ENCODE measurements at regions not wholly inside any gene's neighbourhood (a gene's known extent, or its start where the extent isn't known, plus 50 kb on each side); places are given as distances from the start of the nearest gene placed in this dataset.

- Histone ChIP-seq H2AFZ (ENCODE audit: low read depth, low read length) (no peak overlapping the region), H3K4me3 (ENCODE audit: low read depth in 1 of 2, low read length in 2 of 2) (no peak overlapping the region), H3K79me2 (ENCODE audit: insufficient read depth, low read length) (no peaks in the 10 kb centered on the region)
Measured at GRCh38 chr11:109326781-109327180, 95.2 kb upstream of the C11orf87 start.

GRCh38 chr11:109329716-109330115 is 92.3 kb upstream of the C11orf87 start:
- ATAC-seq (ENCODE audit: insufficient read depth, low read depth) (no peak), DNase-seq (no peak)
- H3K4me3 ChIP-seq (ENCODE audit: low read depth in 1 of 2, low read length in 2 of 2): no peak overlapping the region
- H3K9ac ChIP-seq (ENCODE audit: low read depth, low read length): no peak overlapping the region
- H2AFZ ChIP-seq (ENCODE audit: low read depth, low read length): no peak overlapping the region
- H3K9me3 ChIP-seq (ENCODE audit: insufficient read depth, low read length, severe bottlenecking): no peaks in the 10 kb centered on the region
- H3K4me1 ChIP-seq (ENCODE audit: insufficient read depth, low read length): no peaks in the 10 kb centered on the region
- TF ChIP-seq EZH2 (IDR thresholded peaks at IDR 0.05; ENCODE audit: borderline replicate concordance, low read depth, low read length, severe bottlenecking) (no peak), CTCF (IDR thresholded peaks at IDR 0.05; ENCODE audit: borderline replicate concordance, extremely low read depth, low read length, poor library complexity, severe bottlenecking) (no peak)
- no peak overlapping the region for H3K4me2 ChIP-seq (ENCODE audit: insufficient read depth, low read length)
- no peak overlapping the region for H3K27ac ChIP-seq (ENCODE audit: low read length)
- no peaks in the 10 kb centered on the region for H3K27me3 ChIP-seq (ENCODE audit: insufficient read depth, low read length, poor library complexity)
- no peaks in the 10 kb centered on the region for H3K36me3 ChIP-seq (ENCODE audit: insufficient read depth, low read length)
- H3K79me2 ChIP-seq (ENCODE audit: insufficient read depth, low read length): no peaks in the 10 kb centered on the region
- H4K20me1 ChIP-seq (ENCODE audit: insufficient read depth, low read length): no peaks in the 10 kb centered on the region

More at GRCh38 chr11:109326781-109327180, 95.2 kb upstream of the C11orf87 start:
- Histone ChIP-seq H3K27ac (ENCODE audit: low read length) (no peak overlapping the region), H3K27me3 (ENCODE audit: insufficient read depth, low read length, poor library complexity) (no peaks in the 10 kb centered on the region), H3K36me3 (ENCODE audit: insufficient read depth, low read length) (no peaks in the 10 kb centered on the region), H3K9ac (ENCODE audit: low read depth, low read length) (no peak overlapping the region), H3K4me1 (ENCODE audit: insufficient read depth, low read length) (no peaks in the 10 kb centered on the region), H4K20me1 (ENCODE audit: insufficient read depth, low read length) (no peaks in the 10 kb centered on the region), H3K4me2 (ENCODE audit: insufficient read depth, low read length) (no peak overlapping the region), H3K9me3 (ENCODE audit: insufficient read depth, low read length, severe bottlenecking) (no peaks in the 10 kb centered on the region)
- DNase-seq: no peak
- TF ChIP-seq CTCF (IDR thresholded peaks at IDR 0.05; ENCODE audit: borderline replicate concordance, extremely low read depth, low read length, poor library complexity, severe bottlenecking) (no peak), EZH2 (IDR thresholded peaks at IDR 0.05; ENCODE audit: borderline replicate concordance, low read depth, low read length, severe bottlenecking) (no peak)
- ATAC-seq (ENCODE audit: insufficient read depth, low read depth): no peak

GRCh38 chr11:109338131-109338530 is 83.9 kb upstream of the C11orf87 start:
- TF ChIP-seq EZH2 (IDR thresholded peaks at IDR 0.05; ENCODE audit: borderline replicate concordance, low read depth, low read length, severe bottlenecking) (no peak), CTCF (IDR thresholded peaks at IDR 0.05; ENCODE audit: borderline replicate concordance, extremely low read depth, low read length, poor library complexity, severe bottlenecking) (no peak)
- no peaks in the 10 kb centered on the region for H3K79me2 ChIP-seq (ENCODE audit: insufficient read depth, low read length)
- H3K9me3 ChIP-seq (ENCODE audit: insufficient read depth, low read length, severe bottlenecking): no peaks in the 10 kb centered on the region
- no peak overlapping the region for H3K9ac ChIP-seq (ENCODE audit: low read depth, low read length)
- H3K36me3 ChIP-seq (ENCODE audit: insufficient read depth, low read length): no peaks in the 10 kb centered on the region
- no peaks in the 10 kb centered on the region for H3K27me3 ChIP-seq (ENCODE audit: insufficient read depth, low read length, poor library complexity)
- H3K27ac ChIP-seq (ENCODE audit: low read length): no peak overlapping the region
- ATAC-seq (ENCODE audit: insufficient read depth, low read depth) (no peak), DNase-seq (no peak)
- H3K4me1 ChIP-seq (ENCODE audit: insufficient read depth, low read length): no peaks in the 10 kb centered on the region
- no peak overlapping the region for H2AFZ ChIP-seq (ENCODE audit: low read depth, low read length)
- H3K4me3 ChIP-seq (ENCODE audit: low read depth in 1 of 2, low read length in 2 of 2): no peak overlapping the region
- H4K20me1 ChIP-seq (ENCODE audit: insufficient read depth, low read length): no peaks in the 10 kb centered on the region
- H3K4me2 ChIP-seq (ENCODE audit: insufficient read depth, low read length): no peak overlapping the region

- DNase-seq: no peak
- no peaks in the 10 kb centered on the region for H3K36me3 ChIP-seq (ENCODE audit: insufficient read depth, low read length)
Measured at GRCh38 chr11:109342261-109342660, 79.7 kb upstream of the C11orf87 start.

More at GRCh38 chr11:109342261-109342660, 79.7 kb upstream of the C11orf87 start:
- no peak for ATAC-seq (ENCODE audit: insufficient read depth, low read depth)
- Histone ChIP-seq H3K9ac (ENCODE audit: low read depth, low read length) (no peak overlapping the region), H2AFZ (ENCODE audit: low read depth, low read length) (no peak overlapping the region), H3K27ac (ENCODE audit: low read length) (no peak overlapping the region), H3K4me2 (ENCODE audit: insufficient read depth, low read length) (no peak overlapping the region), H3K4me3 (ENCODE audit: low read depth in 1 of 2, low read length in 2 of 2) (no peak overlapping the region), H3K79me2 (ENCODE audit: insufficient read depth, low read length) (no peaks in the 10 kb centered on the region), H3K27me3 (ENCODE audit: insufficient read depth, low read length, poor library complexity) (no peaks in the 10 kb centered on the region), H3K9me3 (ENCODE audit: insufficient read depth, low read length, severe bottlenecking) (no peaks in the 10 kb centered on the region), H3K4me1 (ENCODE audit: insufficient read depth, low read length) (no peaks in the 10 kb centered on the region), H4K20me1 (ENCODE audit: insufficient read depth, low read length) (no peaks in the 10 kb centered on the region)
- TF ChIP-seq CTCF (IDR thresholded peaks at IDR 0.05; ENCODE audit: borderline replicate concordance, extremely low read depth, low read length, poor library complexity, severe bottlenecking): no peak
- no peak for TF ChIP-seq EZH2 (IDR thresholded peaks at IDR 0.05; ENCODE audit: borderline replicate concordance, low read depth, low read length, severe bottlenecking)
